IgD-negative memory B cell (primary cell): ENCODE measurements at regions not wholly inside any gene's neighbourhood (a gene's known extent, or its start where the extent isn't known, plus 50 kb on each side); places are given as distances from the start of the nearest gene placed in this dataset.
A peak's percentile ranks its signal among the peaks of the same experiment; 100 is the strongest.

Source experiments
- H3K27ac Mint-ChIP-seq, 3 donors: one replicate each; pipeline ENCODE4 v1.8.0; 2020 to 2022; ENCODE audit warnings: mild to moderate bottlenecking in 3 of 3, mixed read lengths in 3 of 3, moderate library complexity in 1 of 3
- H3K27me3 Mint-ChIP-seq: one replicate; pipeline ENCODE4 v1.8.0; 2021; ENCODE audit warnings: mixed read lengths
- H3K36me3 Mint-ChIP-seq: one replicate; pipeline ENCODE4 v1.8.0; 2020; ENCODE audit warnings: mild to moderate bottlenecking, mixed read lengths
- H3K4me1 Mint-ChIP-seq, 3 donors: one replicate each; pipeline ENCODE4 v1.8.0; 2020 to 2022; ENCODE audit warnings: mixed read lengths in 3 of 3, mild to moderate bottlenecking in 1 of 3
- H3K4me3 Mint-ChIP-seq, 4 donors: one replicate each; pipeline ENCODE4 v1.8.0; 2020 to 2022; ENCODE audit warnings: mild to moderate bottlenecking in 4 of 4, mixed read lengths in 4 of 4, moderate library complexity in 3 of 4
- H3K9me3 Mint-ChIP-seq, 3 donors: one replicate each; pipeline ENCODE4 v1.8.0; 2020 to 2021; ENCODE audit warnings: mixed read lengths in 3 of 3, mild to moderate bottlenecking in 1 of 3

GRCh38 chr17:65404761-65405160, 156.7 kb downstream of the AXIN2 start:
- Mint-ChIP-seq H3K4me1 (no peaks in the 10 kb centered on the region), H3K36me3 (no peaks in the 10 kb centered on the region), H3K27me3 (peaks cover 5% of the 10 kb centered on the region), H3K27ac (no peak overlapping the region), H3K4me3 (peak overlapping the region in 1 of 4 donors; percentile 31), H3K9me3 (no peaks in the 10 kb centered on the region)

GRCh38 chr17:65403626-65404025, 157.8 kb downstream of the AXIN2 start:
- no peaks in the 10 kb centered on the region for H3K4me1 Mint-ChIP-seq
- peaks cover 5% of the 10 kb centered on the region for H3K27me3 Mint-ChIP-seq
- no peak overlapping the region for H3K27ac Mint-ChIP-seq

GRCh38 chr17:65402513-65403496, 158.6 kb downstream of the AXIN2 start:
- Mint-ChIP-seq H3K36me3 (no peaks in the 10 kb centered on the region), H3K4me1 (no peaks in the 10 kb centered on the region), H3K4me3 (peak overlapping the region in 1 of 4 donors; percentile 63), H3K9me3 (peaks cover 0 to 3% (median 0%) of the 10 kb centered on the region in 3 donors), H3K27me3 (peaks cover 5% of the 10 kb centered on the region), H3K27ac (no peak overlapping the region)

More at GRCh38 chr17:65403626-65404025, 157.8 kb downstream of the AXIN2 start:
- Mint-ChIP-seq H3K36me3 (no peaks in the 10 kb centered on the region), H3K9me3 (peaks cover 0 to under 1% (median 0%) of the 10 kb centered on the region in 3 donors), H3K4me3 (no peak overlapping the region)

GRCh38 chr17:65401561-65401960, 159.9 kb downstream of the AXIN2 start:
- Mint-ChIP-seq H3K4me1 (no peaks in the 10 kb centered on the region), H3K4me3 (no peak overlapping the region)

GRCh38 chr17:65400701-65401100, 160.7 kb downstream of the AXIN2 start:
- Mint-ChIP-seq H3K27ac (no peak overlapping the region), H3K4me3 (no peak overlapping the region), H3K9me3 (peaks cover 0 to 3% (median 3%) of the 10 kb centered on the region in 3 donors), H3K4me1 (no peaks in the 10 kb centered on the region), H3K36me3 (no peaks in the 10 kb centered on the region), H3K27me3 (peaks cover 8% of the 10 kb centered on the region)

More at GRCh38 chr17:65401561-65401960, 159.9 kb downstream of the AXIN2 start:
- H3K9me3 Mint-ChIP-seq = peaks cover 0 to 3% (median 0%) of the 10 kb centered on the region in 3 donors
- H3K27ac Mint-ChIP-seq = no peak overlapping the region
- peaks cover 5% of the 10 kb centered on the region for H3K27me3 Mint-ChIP-seq
- no peaks in the 10 kb centered on the region for H3K36me3 Mint-ChIP-seq

- Mint-ChIP-seq H3K27ac (no peak overlapping the region), H3K36me3 (no peaks in the 10 kb centered on the region), H3K4me1 (no peaks in the 10 kb centered on the region), H3K4me3 (no peak overlapping the region), H3K27me3 (peaks cover 10% of the 10 kb centered on the region), H3K9me3 (peaks cover 0 to 3% (median 3%) of the 10 kb centered on the region in 3 donors)
Observed at GRCh38 chr17:65398040-65398787, 163.2 kb downstream of the AXIN2 start.

GRCh38 chr17:65395924-65396323, 165.5 kb downstream of the AXIN2 start:
- no peaks in the 10 kb centered on the region for H3K4me1 Mint-ChIP-seq
- H3K27ac Mint-ChIP-seq = no peak overlapping the region
- H3K9me3 Mint-ChIP-seq = peaks cover 0 to 3% (median 3%) of the 10 kb centered on the region in 3 donors
- H3K4me3 Mint-ChIP-seq = no peak overlapping the region
- H3K27me3 Mint-ChIP-seq = peaks cover 6% of the 10 kb centered on the region
- H3K36me3 Mint-ChIP-seq = no peaks in the 10 kb centered on the region

GRCh38 chr17:65394811-65395472, 166.5 kb downstream of the AXIN2 start:
- Mint-ChIP-seq H3K27me3 (peaks cover 6% of the 10 kb centered on the region), H3K4me3 (no peak overlapping the region), H3K27ac (no peak overlapping the region), H3K4me1 (no peaks in the 10 kb centered on the region), H3K9me3 (peaks cover 0 to 3% (median 3%) of the 10 kb centered on the region in 3 donors), H3K36me3 (no peaks in the 10 kb centered on the region)

- Mint-ChIP-seq H3K27me3 (peaks cover 10% of the 10 kb centered on the region), H3K4me3 (no peak overlapping the region), H3K9me3 (peaks cover 0 to 3% (median 2%) of the 10 kb centered on the region in 3 donors), H3K27ac (no peak overlapping the region), H3K4me1 (no peaks in the 10 kb centered on the region), H3K36me3 (no peaks in the 10 kb centered on the region)
Observed at GRCh38 chr17:65393514-65393913, 167.9 kb downstream of the AXIN2 start.

- peaks cover 7% of the 10 kb centered on the region for H3K27me3 Mint-ChIP-seq
- H3K9me3 Mint-ChIP-seq = no peaks in the 10 kb centered on the region
- no peaks in the 10 kb centered on the region for H3K36me3 Mint-ChIP-seq
- no peaks in the 10 kb centered on the region for H3K4me1 Mint-ChIP-seq
- no peak overlapping the region for H3K27ac Mint-ChIP-seq
- H3K4me3 Mint-ChIP-seq = no peak overlapping the region
Observed at GRCh38 chr17:65389949-65390348, 171.5 kb downstream of the AXIN2 start.

- no peaks in the 10 kb centered on the region for H3K4me1 Mint-ChIP-seq
- no peaks in the 10 kb centered on the region for H3K9me3 Mint-ChIP-seq
- H3K4me3 Mint-ChIP-seq = no peak overlapping the region
- no peak overlapping the region for H3K27ac Mint-ChIP-seq
- peaks cover 7% of the 10 kb centered on the region for H3K27me3 Mint-ChIP-seq
- H3K36me3 Mint-ChIP-seq = no peaks in the 10 kb centered on the region
Observed at GRCh38 chr17:65389426-65389825, 172.0 kb downstream of the AXIN2 start.

- Mint-ChIP-seq H3K4me1 (no peaks in the 10 kb centered on the region), H3K27me3 (peaks cover 7% of the 10 kb centered on the region), H3K27ac (no peak overlapping the region), H3K4me3 (no peak overlapping the region), H3K9me3 (no peaks in the 10 kb centered on the region), H3K36me3 (no peaks in the 10 kb centered on the region)
Observed at GRCh38 chr17:65388911-65389310, 172.5 kb downstream of the AXIN2 start.

GRCh38 chr17:65387322-65387721, 174.1 kb downstream of the AXIN2 start:
- Mint-ChIP-seq H3K4me1 (no peaks in the 10 kb centered on the region), H3K27me3 (peaks cover 3% of the 10 kb centered on the region), H3K27ac (peak overlapping the region in 1 of 3 donors; percentile 48)

GRCh38 chr17:65385726-65386125, 175.7 kb downstream of the AXIN2 start:
- no peak overlapping the region for H3K27ac Mint-ChIP-seq
- peaks cover 0 to 3% (median 0%) of the 10 kb centered on the region in 3 donors for H3K9me3 Mint-ChIP-seq
- H3K27me3 Mint-ChIP-seq = peaks cover 3% of the 10 kb centered on the region
- no peaks in the 10 kb centered on the region for H3K4me1 Mint-ChIP-seq
- H3K4me3 Mint-ChIP-seq = no peak overlapping the region
- no peaks in the 10 kb centered on the region for H3K36me3 Mint-ChIP-seq

More at GRCh38 chr17:65387322-65387721, 174.1 kb downstream of the AXIN2 start:
- H3K36me3 Mint-ChIP-seq = no peaks in the 10 kb centered on the region
- H3K4me3 Mint-ChIP-seq = no peak overlapping the region
- H3K9me3 Mint-ChIP-seq = no peaks in the 10 kb centered on the region

- Mint-ChIP-seq H3K4me3 (no peak overlapping the region), H3K9me3 (peaks cover 1 to 5% (median 3%) of the 10 kb centered on the region in 3 donors), H3K27me3 (peaks cover 3% of the 10 kb centered on the region)
Observed at GRCh38 chr17:65385071-65385470, 176.4 kb downstream of the AXIN2 start.

More at GRCh38 chr17:65385071-65385470, 176.4 kb downstream of the AXIN2 start:
- no peaks in the 10 kb centered on the region for H3K36me3 Mint-ChIP-seq
- no peak overlapping the region for H3K27ac Mint-ChIP-seq
- no peaks in the 10 kb centered on the region for H3K4me1 Mint-ChIP-seq
